ENCODE measurements at regions not wholly inside any gene's neighbourhood (a gene's known extent, or its start where the extent isn't known, plus 50 kb on each side); places are given as distances from the start of the nearest gene placed in this dataset.

DNA sequence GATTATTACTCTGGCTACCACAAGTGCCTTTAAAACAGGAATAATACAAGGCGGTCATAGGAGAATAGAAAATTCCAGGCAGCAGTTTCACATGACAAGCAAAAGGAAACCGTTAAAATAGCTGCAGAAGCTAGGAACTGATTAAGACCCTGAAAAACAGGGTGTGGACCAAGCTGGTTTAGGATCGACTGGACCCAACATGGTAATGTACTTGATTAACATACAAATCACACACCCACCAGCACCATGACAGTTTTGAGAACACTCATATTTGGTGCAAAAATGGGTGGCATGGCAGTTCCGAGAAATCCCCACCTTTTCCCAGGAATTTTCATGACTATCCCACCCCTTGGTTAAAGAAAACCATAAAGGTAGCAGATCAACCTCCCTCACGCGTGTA is 51.9 kb upstream of the TMEM163 start:
- DNase-seq (ENCODE audit: insufficient read length, low spot score) = no peak
- TF ChIP-seq POLR2A (IDR thresholded peaks at IDR 0.05; ENCODE audit: low read depth, low read length) = no peak
- FAIRE-seq = no peak

GRCh38 chr2:134771313-134771801 is 52.6 kb upstream of the TMEM163 start:
- no peak for DNase-seq (ENCODE audit: insufficient read length, low spot score)
- FAIRE-seq = peak; percentile 27
- TF ChIP-seq POLR2A (IDR thresholded peaks at IDR 0.05; ENCODE audit: low read depth, low read length) = no peak

- no peak for DNase-seq (ENCODE audit: insufficient read length, low spot score)
- TF ChIP-seq POLR2A (IDR thresholded peaks at IDR 0.05; ENCODE audit: low read depth, low read length) = no peak
- FAIRE-seq = no peak
These were observed 53.8 kb upstream of the TMEM163 start for GRCh38 chr2:134772493-134773169.

DNA sequence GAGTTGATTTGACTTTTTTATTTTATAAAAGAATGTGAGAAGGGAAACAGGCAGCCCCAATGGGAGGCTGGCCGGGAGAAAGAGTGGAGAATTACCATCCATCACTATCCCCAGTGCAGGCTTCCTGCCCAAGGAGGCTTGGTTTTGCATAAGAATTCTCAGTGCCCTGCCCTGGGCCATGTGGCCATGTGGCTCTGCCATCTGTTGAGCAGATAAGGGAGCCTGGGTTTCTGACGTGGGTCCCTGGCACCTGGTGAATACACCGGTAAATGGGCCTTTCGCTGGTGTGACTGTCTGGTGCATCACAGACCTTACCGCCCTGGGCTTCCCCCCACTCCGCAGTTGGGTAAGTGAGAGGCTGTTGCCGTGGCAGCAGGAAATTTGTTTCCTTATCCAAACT is 54.5 kb upstream of the TMEM163 start:
- DNase-seq (ENCODE audit: insufficient read length, low spot score) = no peak
- TF ChIP-seq POLR2A (IDR thresholded peaks at IDR 0.05; ENCODE audit: low read depth, low read length) = no peak
- FAIRE-seq = no peak

- no peak for FAIRE-seq
- no peak for TF ChIP-seq POLR2A (IDR thresholded peaks at IDR 0.05; ENCODE audit: low read depth, low read length)
These were observed 55.3 kb upstream of the TMEM163 start for GRCh38 chr2:134773759-134774742.

DNA sequence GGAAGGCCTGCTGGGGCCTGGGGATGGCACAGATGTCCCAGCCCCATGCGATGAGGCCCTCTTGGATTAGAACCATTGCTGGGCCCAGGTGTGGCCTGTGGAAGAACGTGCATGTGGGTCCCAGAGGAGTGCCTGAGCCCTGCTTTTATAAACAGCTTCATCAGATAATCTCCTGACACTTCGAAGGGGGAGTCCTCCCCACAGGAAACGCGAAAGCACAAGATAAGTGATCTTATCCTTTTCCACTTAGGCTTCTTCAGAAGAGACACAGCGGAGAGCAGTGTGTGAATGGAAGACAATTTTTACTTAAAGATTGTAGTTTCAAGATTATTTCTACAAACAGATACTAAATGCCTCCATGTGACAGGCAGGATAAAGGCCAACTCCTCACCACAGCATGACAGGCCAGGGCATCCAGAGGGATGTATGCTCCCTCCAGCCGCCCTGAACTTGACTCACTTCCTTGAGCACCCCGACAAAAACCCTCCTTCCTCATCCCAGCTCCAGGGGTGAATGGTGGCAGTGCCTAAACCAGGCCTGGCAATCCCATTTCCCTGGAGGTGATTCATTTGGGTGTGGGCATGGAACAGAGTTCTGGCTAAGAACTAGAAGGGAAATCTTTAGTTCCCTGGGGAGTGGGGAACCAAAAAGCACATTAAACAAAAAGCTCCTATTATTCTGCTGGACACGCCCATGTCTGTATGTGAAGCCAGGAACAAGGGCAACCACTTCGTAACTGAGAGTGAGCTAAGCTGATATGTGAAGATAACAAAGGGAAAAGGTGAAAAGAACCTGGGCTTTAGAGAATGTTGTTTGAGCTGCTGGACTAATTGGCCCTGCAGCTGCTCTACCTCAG is 56.2 kb upstream of the TMEM163 start:
- FAIRE-seq = peak; percentile 88
- DNase-seq (ENCODE audit: insufficient read length, low spot score) = peak; percentile 65
- TF ChIP-seq POLR2A (IDR thresholded peaks at IDR 0.05; ENCODE audit: low read depth, low read length) = no peak

More at GRCh38 chr2:134773759-134774742, 55.3 kb upstream of the TMEM163 start:
- no peak for DNase-seq (ENCODE audit: insufficient read length, low spot score)

DNA sequence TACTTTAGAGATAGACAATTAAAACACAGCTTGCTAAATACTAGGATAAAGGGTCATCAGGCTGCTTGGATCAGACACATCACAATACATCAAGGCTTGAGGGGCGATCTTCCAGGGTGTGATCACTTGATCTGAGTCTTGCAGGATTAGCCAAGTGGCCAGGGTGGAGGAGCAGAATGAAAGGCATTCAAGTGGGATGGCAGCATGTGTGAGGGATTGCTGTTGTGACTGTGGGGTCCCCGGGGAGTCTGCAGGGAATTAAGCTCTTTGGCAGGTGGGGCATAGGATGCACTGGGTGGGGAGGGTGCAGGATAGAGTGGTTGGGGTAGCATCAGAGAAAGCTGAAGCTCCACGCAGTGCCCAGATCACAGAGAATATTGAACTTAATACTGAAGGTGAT is 58.0 kb upstream of the TMEM163 start:
- no peak for TF ChIP-seq POLR2A (IDR thresholded peaks at IDR 0.05; ENCODE audit: low read depth, low read length)
- DNase-seq (ENCODE audit: insufficient read length, low spot score) = no peak
- FAIRE-seq = no peak

DNA sequence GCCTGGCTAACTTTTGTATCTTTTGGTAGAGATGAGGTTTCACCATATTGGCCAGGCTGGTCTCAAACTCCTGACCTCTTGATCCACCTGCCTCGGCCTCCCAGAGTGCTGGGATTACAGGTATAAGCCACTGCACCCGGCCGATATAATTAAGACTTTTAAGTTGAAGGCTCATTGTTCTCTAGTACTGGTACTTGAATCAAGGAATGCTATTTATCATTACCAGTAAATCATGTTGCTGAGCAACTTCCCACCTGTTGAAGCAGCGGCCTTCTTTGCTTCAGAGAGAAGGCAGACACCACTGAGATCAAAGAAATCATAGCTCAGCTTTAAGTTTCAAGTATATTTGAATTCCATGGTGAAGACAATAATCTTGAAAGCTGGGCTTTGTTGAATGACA is 58.8 kb upstream of the TMEM163 start:
- no peak for TF ChIP-seq POLR2A (IDR thresholded peaks at IDR 0.05; ENCODE audit: low read depth, low read length)
- FAIRE-seq (no peak), DNase-seq (ENCODE audit: insufficient read length, low spot score) (no peak)

GRCh38 chr2:134778372-134778771 is 59.6 kb upstream of the TMEM163 start:
- DNase-seq (ENCODE audit: insufficient read length, low spot score) (no peak), FAIRE-seq (no peak)

GRCh38 chr2:134780972-134781371 is 57.4 kb upstream of the ACMSD start:
- FAIRE-seq (no peak), DNase-seq (ENCODE audit: insufficient read length, low spot score) (no peak)
- no peak for TF ChIP-seq POLR2A (IDR thresholded peaks at IDR 0.05; ENCODE audit: low read depth, low read length)

More at GRCh38 chr2:134778372-134778771, 59.6 kb upstream of the TMEM163 start:
- no peak for TF ChIP-seq POLR2A (IDR thresholded peaks at IDR 0.05; ENCODE audit: low read depth, low read length)

GRCh38 chr2:134782107-134782506 is 56.3 kb upstream of the ACMSD start:
- DNase-seq (ENCODE audit: insufficient read length, low spot score) (no peak), FAIRE-seq (no peak)
- TF ChIP-seq POLR2A (IDR thresholded peaks at IDR 0.05; ENCODE audit: low read depth, low read length) = no peak

GRCh38 chr2:134782792-134783191 is 55.6 kb upstream of the ACMSD start:
- FAIRE-seq = peak; percentile 73
- DNase-seq (ENCODE audit: insufficient read length, low spot score) = no peak
- TF ChIP-seq POLR2A (IDR thresholded peaks at IDR 0.05; ENCODE audit: low read depth, low read length) = no peak

GRCh38 chr2:134783912-134784311 is 54.5 kb upstream of the ACMSD start:
- TF ChIP-seq POLR2A (IDR thresholded peaks at IDR 0.05; ENCODE audit: low read depth, low read length) = no peak
- DNase-seq (ENCODE audit: insufficient read length, low spot score) (no peak), FAIRE-seq (no peak)

All from H54 (cell line).